ENCODE measurements at regions not wholly inside any gene's neighbourhood (a gene's known extent, or its start where the extent isn't known, plus 50 kb on each side); places are given as distances from the start of the nearest gene placed in this dataset.

DNA sequence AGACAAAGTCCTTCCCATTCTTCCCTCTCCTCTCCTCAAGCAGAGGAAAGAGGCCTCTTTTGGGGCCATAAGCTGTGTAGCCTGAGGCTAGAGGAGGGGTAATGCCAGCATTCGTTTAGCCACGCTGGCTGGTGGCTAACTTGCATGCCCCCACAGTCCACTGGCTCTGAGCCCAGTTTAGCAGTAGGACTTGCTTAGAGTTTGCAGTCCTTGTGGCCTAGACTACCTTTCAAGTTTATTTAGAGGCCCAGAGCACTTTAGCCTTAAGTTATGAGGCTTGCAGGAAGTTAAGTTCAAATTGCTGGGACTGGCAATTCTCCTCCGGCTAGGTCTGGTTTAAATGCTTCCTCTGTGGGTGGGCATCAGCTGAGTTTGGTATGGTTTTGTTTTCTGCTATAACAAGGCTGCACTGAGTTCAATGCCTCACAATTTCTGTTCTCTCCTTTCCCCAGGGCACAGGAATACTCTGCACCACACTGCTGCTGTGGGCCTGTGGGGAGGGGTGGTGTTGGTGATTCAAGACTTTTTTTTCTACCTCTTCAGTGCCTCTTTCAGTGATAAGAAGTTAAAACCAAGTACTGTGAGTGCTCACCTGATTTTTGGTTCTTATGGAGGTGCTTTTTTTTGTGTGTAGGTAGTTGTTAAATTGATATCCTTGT lies 281.0 kb upstream of the C11orf87 start (continued):
- TF ChIP-seq, protein P1, sequence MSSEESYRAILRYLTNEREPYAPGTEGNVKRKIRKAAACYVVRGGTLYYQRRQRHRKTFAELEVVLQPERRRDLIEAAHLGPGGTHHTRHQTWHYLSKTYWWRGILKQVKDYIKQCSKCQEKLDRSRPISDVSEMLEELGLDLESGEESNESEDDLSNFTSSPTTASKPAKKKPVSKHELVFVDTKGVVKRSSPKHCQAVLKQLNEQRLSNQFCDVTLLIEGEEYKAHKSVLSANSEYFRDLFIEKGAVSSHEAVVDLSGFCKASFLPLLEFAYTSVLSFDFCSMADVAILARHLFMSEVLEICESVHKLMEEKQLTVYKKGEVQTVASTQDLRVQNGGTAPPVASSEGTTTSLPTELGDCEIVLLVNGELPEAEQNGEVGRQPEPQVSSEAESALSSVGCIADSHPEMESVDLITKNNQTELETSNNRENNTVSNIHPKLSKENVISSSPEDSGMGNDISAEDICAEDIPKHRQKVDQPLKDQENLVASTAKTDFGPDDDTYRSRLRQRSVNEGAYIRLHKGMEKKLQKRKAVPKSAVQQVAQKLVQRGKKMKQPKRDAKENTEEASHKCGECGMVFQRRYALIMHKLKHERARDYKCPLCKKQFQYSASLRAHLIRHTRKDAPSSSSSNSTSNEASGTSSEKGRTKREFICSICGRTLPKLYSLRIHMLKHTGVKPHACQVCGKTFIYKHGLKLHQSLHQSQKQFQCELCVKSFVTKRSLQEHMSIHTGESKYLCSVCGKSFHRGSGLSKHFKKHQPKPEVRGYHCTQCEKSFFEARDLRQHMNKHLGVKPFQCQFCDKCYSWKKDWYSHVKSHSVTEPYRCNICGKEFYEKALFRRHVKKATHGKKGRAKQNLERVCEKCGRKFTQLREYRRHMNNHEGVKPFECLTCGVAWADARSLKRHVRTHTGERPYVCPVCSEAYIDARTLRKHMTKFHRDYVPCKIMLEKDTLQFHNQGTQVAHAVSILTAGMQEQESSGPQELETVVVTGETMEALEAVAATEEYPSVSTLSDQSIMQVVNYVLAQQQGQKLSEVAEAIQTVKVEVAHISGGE (CRISPR knock-in tag; IDR thresholded peaks at IDR 0.05) = no peak
- TF ChIP-seq HLTF (IDR thresholded peaks at IDR 0.05) = no peak

DNA sequence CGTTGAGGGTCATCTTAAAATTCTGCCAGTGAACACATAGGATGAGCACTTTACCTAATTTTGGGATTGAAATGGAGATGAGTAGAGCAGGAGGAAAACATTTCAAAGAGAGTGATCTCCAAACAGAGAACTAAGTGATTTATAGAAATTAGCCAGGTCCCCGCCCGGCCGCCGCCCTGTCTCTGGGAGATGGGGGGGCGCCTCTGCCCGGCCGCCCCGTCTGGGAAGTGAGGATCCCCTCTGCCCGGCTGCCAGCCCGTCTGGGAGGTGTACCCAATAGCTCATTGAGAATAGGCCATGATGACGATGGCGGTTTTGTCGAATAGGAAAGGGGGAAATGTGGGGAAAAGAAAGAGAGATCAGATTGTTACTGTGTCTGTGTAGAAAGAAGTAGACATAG lies 276.7 kb upstream of the C11orf87 start:
- no peak for DNase-seq (ENCODE audit: extremely low read depth in 1 of 4, low spot score in 3 of 4)
- Histone ChIP-seq H3K27me3 (ENCODE audit: control insufficient read depth in 2 of 2, insufficient read depth in 2 of 2, low read length in 2 of 2) (no peaks in the 10 kb centered on the region), H2AFZ (ENCODE audit: low read depth, low read length) (no peak overlapping the region), H3K27ac (ENCODE audit: extremely low read depth, low read depth, low read length) (no peak overlapping the region), H3K4me3 (no peak overlapping the region), H3K9me3 (replicated peaks; ENCODE audit: control insufficient read depth, insufficient read depth, low read depth, low read length) (no peaks in the 10 kb centered on the region), H3K4me2 (ENCODE audit: insufficient read depth, low read length) (no peak overlapping the region), H4K20me1 (replicated peaks; ENCODE audit: control insufficient read depth, insufficient read depth, low read length) (no peaks in the 10 kb centered on the region), H3K9ac (ENCODE audit: insufficient read depth in 1 of 2, low read depth in 2 of 2, low read length in 2 of 2) (no peak overlapping the region), H3K79me2 (ENCODE audit: control insufficient read depth, insufficient read depth, low read length) (no peaks in the 10 kb centered on the region), H3K9me1 (ENCODE audit: control insufficient read depth, insufficient read depth, low read length) (no peaks in the 10 kb centered on the region), H3K36me3 (ENCODE audit: control insufficient read depth, insufficient read depth, low read length) (no peaks in the 10 kb centered on the region), H3K4me1 (replicated peaks in 1 of 2; ENCODE audit: control insufficient read depth in 2 of 2, insufficient read depth in 2 of 2, low read length in 2 of 2) (no peaks in the 10 kb centered on the region)
- ChIA-PET POLR2A (no interaction called here), CTCF (ENCODE audit: low intra/inter-chr PET ratio) (no interaction called here)
- no peak for TF ChIP-seq E2F3 (CRISPR knock-in tag; IDR thresholded peaks at IDR 0.05)
- TF ChIP-seq, protein P2, sequence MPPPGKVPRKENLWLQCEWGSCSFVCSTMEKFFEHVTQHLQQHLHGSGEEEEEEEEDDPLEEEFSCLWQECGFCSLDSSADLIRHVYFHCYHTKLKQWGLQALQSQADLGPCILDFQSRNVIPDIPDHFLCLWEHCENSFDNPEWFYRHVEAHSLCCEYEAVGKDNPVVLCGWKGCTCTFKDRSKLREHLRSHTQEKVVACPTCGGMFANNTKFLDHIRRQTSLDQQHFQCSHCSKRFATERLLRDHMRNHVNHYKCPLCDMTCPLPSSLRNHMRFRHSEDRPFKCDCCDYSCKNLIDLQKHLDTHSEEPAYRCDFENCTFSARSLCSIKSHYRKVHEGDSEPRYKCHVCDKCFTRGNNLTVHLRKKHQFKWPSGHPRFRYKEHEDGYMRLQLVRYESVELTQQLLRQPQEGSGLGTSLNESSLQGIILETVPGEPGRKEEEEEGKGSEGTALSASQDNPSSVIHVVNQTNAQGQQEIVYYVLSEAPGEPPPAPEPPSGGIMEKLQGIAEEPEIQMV (tag; conservative IDR thresholded peaks at IDR 0.05; ENCODE audit: low read depth) = no peak
- TF ChIP-seq, protein P3, sequence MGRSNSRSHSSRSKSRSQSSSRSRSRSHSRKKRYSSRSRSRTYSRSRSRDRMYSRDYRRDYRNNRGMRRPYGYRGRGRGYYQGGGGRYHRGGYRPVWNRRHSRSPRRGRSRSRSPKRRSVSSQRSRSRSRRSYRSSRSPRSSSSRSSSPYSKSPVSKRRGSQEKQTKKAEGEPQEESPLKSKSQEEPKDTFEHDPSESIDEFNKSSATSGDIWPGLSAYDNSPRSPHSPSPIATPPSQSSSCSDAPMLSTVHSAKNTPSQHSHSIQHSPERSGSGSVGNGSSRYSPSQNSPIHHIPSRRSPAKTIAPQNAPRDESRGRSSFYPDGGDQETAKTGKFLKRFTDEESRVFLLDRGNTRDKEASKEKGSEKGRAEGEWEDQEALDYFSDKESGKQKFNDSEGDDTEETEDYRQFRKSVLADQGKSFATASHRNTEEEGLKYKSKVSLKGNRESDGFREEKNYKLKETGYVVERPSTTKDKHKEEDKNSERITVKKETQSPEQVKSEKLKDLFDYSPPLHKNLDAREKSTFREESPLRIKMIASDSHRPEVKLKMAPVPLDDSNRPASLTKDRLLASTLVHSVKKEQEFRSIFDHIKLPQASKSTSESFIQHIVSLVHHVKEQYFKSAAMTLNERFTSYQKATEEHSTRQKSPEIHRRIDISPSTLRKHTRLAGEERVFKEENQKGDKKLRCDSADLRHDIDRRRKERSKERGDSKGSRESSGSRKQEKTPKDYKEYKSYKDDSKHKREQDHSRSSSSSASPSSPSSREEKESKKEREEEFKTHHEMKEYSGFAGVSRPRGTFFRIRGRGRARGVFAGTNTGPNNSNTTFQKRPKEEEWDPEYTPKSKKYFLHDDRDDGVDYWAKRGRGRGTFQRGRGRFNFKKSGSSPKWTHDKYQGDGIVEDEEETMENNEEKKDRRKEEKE (IDR thresholded peaks at IDR 0.05; ENCODE audit: borderline replicate concordance in 1 of 2, control insufficient read depth in 1 of 2, low read depth in 2 of 2, low read length in 1 of 2) = no peak
- in situ Hi-C loops (cut with MboI) (no loop called here), intact Hi-C loops (cut with micrococcal nuclease) (no loop called here)
- ATAC-seq = no peak
- FAIRE-seq = no peak
- under 1% methylated on average over 14 of the region's 14 CpGs for WGBS (ENCODE audit: insufficient coverage, low coverage, missing lambda C conversion rate)
- no TSS peak for BruUV-seq (replicated peaks)
